GM21786 (cell line): ENCODE measurements at regions not wholly inside any gene's neighbourhood (a gene's known extent, or its start where the extent isn't known, plus 50 kb on each side); places are given as distances from the start of the nearest gene placed in this dataset.
"Not testable (repeated sequence)": the region's sequence is repeated elsewhere in the genome, so short reads cannot be mapped to it uniquely, and the experiment has no call there.

Experiments used
- ATAC-seq: cut with Tn5 transposase; IDR thresholded peaks from one replicate; pipeline ENCODE4 v1.9.1; 2021; ENCODE audit not compliant: unreplicated experiment

DNA sequence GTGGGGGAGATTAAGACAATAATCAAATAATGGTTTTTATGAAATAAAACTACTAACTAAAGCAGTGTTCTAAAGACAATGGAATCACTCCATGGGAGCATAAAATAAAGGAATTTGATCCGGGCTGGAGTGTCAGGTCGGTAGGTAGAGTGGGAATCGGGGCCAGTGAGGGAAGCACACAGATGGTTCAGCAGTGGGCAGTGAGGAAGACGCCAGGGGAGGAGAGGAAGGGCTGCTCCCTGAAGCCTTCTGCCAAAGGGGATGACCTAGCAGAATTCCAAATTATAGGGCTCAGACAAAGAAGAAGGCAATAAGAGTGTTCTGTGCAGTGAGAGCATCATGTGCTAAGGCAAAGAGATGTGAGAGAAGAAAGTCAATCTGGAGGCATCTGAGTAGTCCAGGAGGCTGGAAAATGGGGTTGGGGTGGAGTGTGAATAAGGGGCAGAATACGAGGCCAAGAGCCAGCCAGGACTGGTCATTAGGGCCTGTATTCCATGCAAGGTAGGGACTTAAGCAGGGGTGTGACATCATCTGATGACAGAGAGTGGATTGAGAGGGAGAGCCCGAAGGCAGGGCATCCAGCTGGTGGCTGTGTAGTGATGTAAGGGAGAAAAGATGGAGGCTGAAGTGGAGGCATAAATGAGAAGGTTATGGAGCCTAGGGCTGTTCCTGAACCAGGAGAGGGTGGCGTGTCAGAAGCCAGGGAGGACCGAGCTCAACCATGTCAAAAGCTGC is 137.6 kb downstream of the COPRS start:
- ATAC-seq = no peak

GRCh38 chr17:31717251-31717650 is 141.8 kb downstream of the COPRS start:
- not testable (repeated sequence) for ATAC-seq

DNA sequence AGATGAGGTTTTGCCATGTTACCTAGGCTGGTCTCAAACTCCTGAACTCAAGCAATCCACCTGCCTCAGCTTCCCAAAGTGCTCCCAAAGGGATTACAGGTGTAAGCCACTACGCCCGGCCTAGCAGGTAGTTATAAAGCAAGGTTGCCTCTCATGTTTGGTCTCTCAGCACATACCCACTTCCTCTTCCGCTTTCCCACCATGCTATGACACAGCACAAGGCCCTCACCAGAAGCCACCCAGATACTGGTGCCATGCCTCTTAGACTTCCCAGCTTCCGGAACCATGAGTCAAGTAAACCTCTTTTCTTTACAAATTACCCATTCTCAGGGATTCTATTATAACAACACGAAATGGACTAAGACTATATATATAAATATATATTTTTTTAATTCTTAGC is 143.6 kb downstream of the COPRS start:
- no peak for ATAC-seq

- no peak for ATAC-seq
Measured at GRCh38 chr17:31704483-31704882, 154.6 kb downstream of the COPRS start.

DNA sequence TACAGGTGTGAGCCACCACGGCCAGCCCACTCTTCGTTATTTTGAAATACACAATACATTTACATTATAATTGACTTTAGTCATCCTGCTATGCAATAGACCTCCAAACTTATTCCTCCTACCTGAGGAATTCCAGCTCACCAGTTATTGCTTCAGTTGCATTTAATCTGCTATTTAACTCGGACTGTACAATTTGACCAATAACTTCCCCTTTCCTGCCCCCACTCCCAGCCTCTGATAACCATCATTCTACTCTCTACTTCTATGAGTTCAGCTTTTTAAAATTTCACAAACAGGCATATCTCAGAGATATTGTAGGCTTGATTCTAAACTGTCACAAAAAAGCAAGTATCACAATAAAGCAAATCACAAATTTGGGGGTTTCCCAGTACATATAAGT is 157.0 kb downstream of the COPRS start:
- ATAC-seq = no peak

DNA sequence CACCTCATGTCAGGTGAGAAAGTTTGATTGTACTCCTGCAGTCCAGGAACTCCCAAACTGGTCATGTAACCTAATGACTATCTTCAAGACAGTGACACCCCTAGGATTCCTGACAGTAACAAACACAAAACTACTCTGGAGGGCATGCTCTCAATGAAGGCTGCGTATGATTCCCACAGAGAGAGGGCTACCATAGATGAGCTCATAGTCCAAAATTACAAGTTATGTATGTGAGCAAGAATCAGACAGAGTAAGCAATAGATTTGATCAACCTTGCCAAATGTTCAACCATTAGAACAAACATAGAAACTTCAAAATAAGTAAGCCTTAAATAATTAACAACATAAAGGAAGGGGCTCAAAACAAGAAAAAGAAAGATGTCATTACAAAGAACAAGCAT is 158.1 kb downstream of the COPRS start:
- ATAC-seq = no peak

DNA sequence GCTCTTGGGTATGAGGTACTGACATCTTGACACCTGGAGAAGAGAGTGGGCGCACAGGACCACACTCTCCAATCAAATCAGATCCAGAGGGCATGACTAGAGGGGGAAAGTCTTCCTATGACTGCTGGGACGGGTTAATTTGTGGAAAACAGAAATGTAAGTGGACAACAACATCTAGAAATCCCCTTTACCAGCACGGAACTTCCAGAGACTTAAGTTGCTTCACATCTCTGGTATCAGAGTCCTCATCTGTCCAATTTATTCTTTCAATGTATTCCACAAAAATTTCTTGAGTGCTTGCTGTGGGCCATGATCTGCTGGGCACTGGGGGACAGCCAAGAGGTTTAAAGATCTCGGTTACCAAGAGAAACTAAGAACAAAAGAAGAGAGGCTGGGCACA is 159.2 kb downstream of the COPRS start:
- ATAC-seq = no peak

- ATAC-seq = no peak
Measured at GRCh38 chr17:31699281-31699680, 159.8 kb downstream of the COPRS start.

DNA sequence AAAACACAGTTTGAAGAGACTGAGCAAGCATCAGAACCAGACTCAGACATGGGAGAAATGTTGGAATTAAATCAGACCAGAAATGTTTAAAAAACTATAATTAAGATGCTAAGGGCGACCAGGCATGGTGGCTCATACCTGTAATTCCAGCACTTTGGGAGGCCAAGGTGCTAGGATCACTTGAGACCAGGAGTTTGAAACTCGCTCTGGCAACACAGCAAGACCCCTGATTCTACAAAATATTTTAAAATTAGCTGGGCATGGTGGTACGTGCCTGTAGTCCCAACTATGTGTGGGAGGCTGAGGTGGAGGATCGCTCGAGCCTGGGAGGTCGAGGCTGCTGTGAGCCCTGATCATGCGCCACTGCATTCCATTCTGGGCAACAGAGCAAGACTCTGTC is 160.3 kb downstream of the COPRS start:
- no peak for ATAC-seq

DNA sequence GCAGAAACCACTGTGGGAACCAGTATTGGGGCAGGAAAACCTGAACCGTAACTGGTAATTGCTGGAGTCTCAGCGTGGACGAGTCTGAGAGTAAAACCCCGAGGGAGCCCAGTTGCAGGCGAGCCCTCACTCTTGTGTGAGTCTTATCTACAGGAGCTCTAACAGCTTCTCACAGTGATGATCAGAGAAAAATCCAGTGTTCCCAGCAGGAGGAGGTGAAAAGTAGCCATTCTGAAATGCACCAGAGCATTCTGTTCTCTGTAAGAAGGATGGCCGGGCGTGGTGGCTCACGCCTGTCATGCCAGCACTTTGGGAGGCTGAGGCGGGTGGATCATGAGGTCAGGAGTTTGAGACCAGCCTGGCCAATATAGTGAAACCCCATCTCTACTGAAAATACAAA is 161.2 kb downstream of the COPRS start:
- ATAC-seq = no peak

DNA sequence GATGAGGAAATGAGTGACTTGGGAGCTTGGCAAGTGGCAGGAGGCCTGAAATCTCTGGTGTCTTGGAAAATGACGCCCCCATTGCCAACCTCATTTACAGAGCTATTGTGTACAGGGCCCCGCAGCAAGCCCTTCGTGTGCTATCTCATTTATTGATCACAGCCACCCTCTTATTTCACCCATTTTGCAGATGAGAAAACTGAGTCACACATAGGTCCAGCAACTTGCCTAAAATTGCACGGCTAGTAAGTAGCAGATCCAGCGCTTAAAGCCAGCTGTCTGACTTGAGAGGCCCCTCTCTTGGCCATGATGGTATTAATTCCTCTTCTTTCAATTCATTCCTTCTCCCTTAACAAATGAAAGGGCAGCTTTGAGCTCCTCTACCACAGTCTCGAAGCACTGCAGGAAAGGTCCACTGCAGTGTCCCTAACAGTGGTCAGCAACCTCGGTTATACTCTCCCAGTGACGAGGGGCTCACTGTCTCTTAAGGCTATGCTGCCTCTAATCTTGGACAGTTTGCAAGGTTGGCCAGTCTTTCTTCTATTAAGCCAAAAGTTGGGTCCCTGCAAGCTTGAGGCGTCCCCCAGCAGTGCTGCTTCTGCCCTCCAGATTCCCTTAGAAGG is 162.2 kb downstream of the COPRS start:
- ATAC-seq = no peak

GRCh38 chr17:31696184-31696602 is 162.9 kb downstream of the COPRS start:
- no peak for ATAC-seq

- ATAC-seq = no peak
Measured at GRCh38 chr17:31695456-31696090, 163.5 kb downstream of the COPRS start.

- no peak for ATAC-seq
Measured at GRCh38 chr17:31693433-31694220, 165.4 kb downstream of the COPRS start.

- no peak for ATAC-seq
Measured at GRCh38 chr17:31692632-31693031, 166.4 kb downstream of the COPRS start.

DNA sequence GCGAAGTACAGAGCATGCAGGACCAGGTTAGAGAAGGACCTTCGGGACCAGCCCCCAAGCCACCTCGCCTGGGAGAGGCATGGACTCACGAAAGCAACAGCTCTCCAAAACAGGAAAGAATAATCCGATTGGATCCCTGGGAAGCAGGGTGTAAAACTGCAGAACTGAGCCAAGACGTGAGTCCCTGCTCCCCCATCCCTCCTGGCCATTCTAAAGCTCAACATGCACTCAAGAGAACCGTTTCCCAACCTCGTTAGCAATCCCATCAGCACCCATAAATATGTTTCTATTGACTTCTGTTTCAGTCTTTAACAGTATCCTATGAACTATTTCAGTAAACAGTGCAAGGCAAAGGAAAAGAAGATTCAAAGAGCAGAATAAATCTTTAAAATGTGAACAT is 167.0 kb downstream of the COPRS start:
- ATAC-seq = no peak

- ATAC-seq = no peak
Measured at GRCh38 chr17:31691251-31691905, 167.7 kb downstream of the COPRS start.

DNA sequence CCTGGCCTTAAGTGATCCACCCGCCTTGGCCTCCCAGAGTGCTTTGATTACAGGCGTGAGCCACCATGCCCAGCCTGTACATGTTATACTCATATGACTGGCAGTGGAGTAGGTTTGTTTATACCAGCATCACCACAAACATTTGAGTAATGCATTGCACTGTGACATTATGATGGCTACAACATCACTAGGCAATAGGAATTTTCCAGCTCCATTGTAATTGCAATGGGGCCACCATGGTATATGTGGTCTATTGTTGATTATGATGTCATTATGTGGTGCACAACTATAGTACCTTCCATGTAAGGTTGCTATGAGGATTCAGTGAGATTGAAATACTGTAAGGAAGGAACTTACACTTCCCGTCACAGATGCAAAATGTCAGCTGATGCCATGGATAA is 168.9 kb downstream of the COPRS start:
- no peak for ATAC-seq

DNA sequence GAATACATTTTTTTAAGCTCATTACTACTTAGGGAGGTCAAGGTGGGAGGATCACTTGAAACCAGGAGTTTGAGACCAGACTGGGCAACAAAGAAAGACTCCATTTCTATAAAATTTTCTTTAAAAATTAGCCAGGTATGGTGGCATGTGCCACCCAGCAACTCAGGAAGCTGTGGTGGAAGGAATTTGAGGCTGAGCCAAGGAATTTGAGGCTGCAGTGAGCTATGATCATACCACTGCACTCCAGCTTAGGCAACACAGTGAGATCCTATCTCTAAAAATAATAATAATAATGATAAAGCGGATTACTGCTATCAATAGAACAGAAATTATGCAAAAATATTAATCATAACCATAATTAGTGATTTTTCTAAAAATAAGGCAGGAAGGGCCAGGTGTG is 170.3 kb downstream of the COPRS start:
- no peak for ATAC-seq

GRCh38 chr17:31687505-31688126 is 171.4 kb downstream of the COPRS start:
- ATAC-seq = no peak

- ATAC-seq = no peak
Measured at GRCh38 chr17:31686495-31686894, 172.5 kb downstream of the COPRS start.
